Small intestine (tissue), 7 donors: ENCODE measurements at regions not wholly inside any gene's neighbourhood (a gene's known extent, or its start where the extent isn't known, plus 50 kb on each side); places are given as distances from the start of the nearest gene placed in this dataset.
"Not testable (repeated sequence)": the region's sequence is repeated elsewhere in the genome, so short reads cannot be mapped to it uniquely, and the experiment has no call there.

ENCODE experiments used
- DNase-seq, 2 donors: peaks; one replicate each; pipeline versions ENCODE4 v3.0.0 to v3.0.0-alpha.2; 2013
- FAIRE-seq: peaks from 2 replicates; lab custom pipeline; 2012; peaks lifted over from hg19 to GRCh38; lab: Jason Lieb, UNC
- H3K27ac ChIP-seq, 3 donors: one replicate each; pipeline ENCODE4 v1.5.1; 2013; ENCODE audit warnings: low read length in 2 of 3, mild to moderate bottlenecking in 2 of 3, control low read depth in 1 of 3, inconsistent platforms in 1 of 3, low read depth in 1 of 3, moderate library complexity in 1 of 3
- H3K27me3 ChIP-seq, 3 donors: one replicate each; pipeline ENCODE4 v1.6.1; 2013; ENCODE audit warnings: low read length in 3 of 3, inconsistent platforms in 1 of 3; ENCODE audit not compliant: control insufficient read depth in 3 of 3, insufficient read depth in 3 of 3
- H3K36me3 ChIP-seq, 3 donors: one replicate each; pipeline ENCODE4 v1.6.1; 2013; ENCODE audit warnings: low read length in 3 of 3, inconsistent platforms in 1 of 3, low read depth in 1 of 3, mild to moderate bottlenecking in 1 of 3, moderate library complexity in 1 of 3; ENCODE audit not compliant: control insufficient read depth in 3 of 3, insufficient read depth in 2 of 3
- H3K4me1 ChIP-seq, 3 donors: one replicate each; pipeline ENCODE4 v1.6.1; 2013; ENCODE audit warnings: low read length in 2 of 3, inconsistent platforms in 1 of 3, low read depth in 1 of 3, mild to moderate bottlenecking in 1 of 3, moderate library complexity in 1 of 3; ENCODE audit not compliant: control insufficient read depth in 3 of 3, insufficient read depth in 2 of 3
- H3K4me3 ChIP-seq, 3 donors: one replicate each; pipeline ENCODE4 v1.5.1; 2013; ENCODE audit warnings: low read length in 3 of 3, control low read depth in 1 of 3, inconsistent platforms in 1 of 3, low read depth in 1 of 3, mild to moderate bottlenecking in 1 of 3, moderate library complexity in 1 of 3
- H3K9me3 ChIP-seq, 2 donors: one replicate each; pipeline ENCODE4 v1.6.1; 2013; ENCODE audit warnings: low read depth in 1 of 2, low read length in 1 of 2; ENCODE audit not compliant: control insufficient read depth in 2 of 2, insufficient read depth in 1 of 2
- WGBS, 3 donors: extraction: QIAGEN DNeasy Blood & Tissue Kit; methylation state at CpG; one replicate each; pipeline ENCODE4 v1.1.7; 2013; 5-methylcytosine and 5-hydroxymethylcytosine counted together
- donor health status: healthy with polysubstance abuse.
- donor health status: control.
- donor health status: control.
- donor health status: Bipolar disorder and iron deficiency.
- donor health status: healthy.

GRCh38 chr7:65453341-65454030 is 79.8 kb downstream of the ZNF92 start:
- H3K27ac ChIP-seq, result no peak overlapping the region
- H3K36me3 ChIP-seq, result no peaks in the 10 kb centered on the region
- H3K4me1 ChIP-seq, result no peaks in the 10 kb centered on the region
- H3K27me3 ChIP-seq, result no peaks in the 10 kb centered on the region
- WGBS, 3 donors, result 76 to 88% (median 79%) methylated on average over 9 of the region's 9 CpGs
- FAIRE-seq, result no peak
- H3K9me3 ChIP-seq, result no peaks in the 10 kb centered on the region
- H3K4me3 ChIP-seq, result no peak overlapping the region
- no peak for DNase-seq

- H3K27me3 ChIP-seq, result no peaks in the 10 kb centered on the region
- no peak for FAIRE-seq
- no peak overlapping the region for H3K27ac ChIP-seq
- no peaks in the 10 kb centered on the region for H3K9me3 ChIP-seq
- H3K4me3 ChIP-seq, result no peak overlapping the region
- H3K4me1 ChIP-seq, result no peaks in the 10 kb centered on the region
- no peaks in the 10 kb centered on the region for H3K36me3 ChIP-seq
- DNase-seq, result no peak
Observed at GRCh38 chr7:65454469-65454868, 80.8 kb downstream of the ZNF92 start.

- WGBS, 3 donors, result 54 to 67% (median 56%) methylated on average over 4 of the region's 4 CpGs
- H3K36me3 ChIP-seq, H3K4me3 ChIP-seq, H3K27me3 ChIP-seq, H3K27ac ChIP-seq, H3K4me1 ChIP-seq, DNase-seq, FAIRE-seq, H3K9me3 ChIP-seq: not testable (repeated sequence)
Observed at GRCh38 chr7:65455050-65455449, 81.4 kb downstream of the ZNF92 start.

- DNase-seq, result no peak
- FAIRE-seq, result no peak
- H3K36me3 ChIP-seq, result no peaks in the 10 kb centered on the region
- H3K4me1 ChIP-seq, result no peaks in the 10 kb centered on the region
- WGBS, 3 donors, result 71 to 79% (median 74%) methylated on average over 5 of the region's 5 CpGs
- no peak overlapping the region for H3K4me3 ChIP-seq
- H3K27me3 ChIP-seq, result no peaks in the 10 kb centered on the region
- H3K27ac ChIP-seq, result no peak overlapping the region
- no peaks in the 10 kb centered on the region for H3K9me3 ChIP-seq
Observed at GRCh38 chr7:65457705-65458104, 84.0 kb downstream of the ZNF92 start.

- Histone ChIP-seq H3K36me3 (no peaks in the 10 kb centered on the region), H3K27me3 (no peaks in the 10 kb centered on the region), H3K4me3 (no peak overlapping the region), H3K9me3 (no peaks in the 10 kb centered on the region), H3K4me1 (no peaks in the 10 kb centered on the region), H3K27ac (no peak overlapping the region)
- DNase-seq (no peak), FAIRE-seq (no peak)
- WGBS, 3 donors, result 66 to 72% (median 67%) methylated on average over 4 of the region's 4 CpGs
Observed at GRCh38 chr7:65459438-65459837, 85.8 kb downstream of the ZNF92 start.

- H3K4me3 ChIP-seq, result no peak overlapping the region
- no peak overlapping the region for H3K27ac ChIP-seq
- H3K27me3 ChIP-seq, result no peaks in the 10 kb centered on the region
- WGBS, 3 donors, result 56 to 68% (median 62%) methylated on average over 3 of the region's 3 CpGs
- H3K36me3 ChIP-seq, result no peaks in the 10 kb centered on the region
- DNase-seq (no peak), FAIRE-seq (no peak)
- no peaks in the 10 kb centered on the region for H3K4me1 ChIP-seq
- no peaks in the 10 kb centered on the region for H3K9me3 ChIP-seq
Observed at GRCh38 chr7:65462148-65462716, 88.6 kb downstream of the ZNF92 start.

- DNase-seq (no peak), FAIRE-seq (no peak)
- Histone ChIP-seq H3K27me3 (no peaks in the 10 kb centered on the region), H3K4me3 (no peak overlapping the region), H3K4me1 (no peaks in the 10 kb centered on the region), H3K27ac (no peak overlapping the region), H3K36me3 (no peaks in the 10 kb centered on the region), H3K9me3 (no peaks in the 10 kb centered on the region)
- 78 to 84% (median 79%) methylated on average over 3 of the region's 3 CpGs for WGBS, 3 donors
Observed at GRCh38 chr7:65463184-65463583, 89.5 kb downstream of the ZNF92 start.

- DNase-seq, H3K27me3 ChIP-seq, H3K9me3 ChIP-seq, FAIRE-seq, H3K36me3 ChIP-seq, H3K4me1 ChIP-seq, H3K4me3 ChIP-seq, H3K27ac ChIP-seq: not testable (repeated sequence)
- WGBS, 3 donors, result 84 to 87% (median 84%) methylated on average over 14 of the region's 14 CpGs
Observed at GRCh38 chr7:65469919-65470558, 96.4 kb downstream of the ZNF92 start.
